Urothelium cell line (cell line): ENCODE measurements at regions not wholly inside any gene's neighbourhood (a gene's known extent, or its start where the extent isn't known, plus 50 kb on each side); places are given as distances from the start of the nearest gene placed in this dataset.

Source experiments
- DNase-seq: peaks from one replicate; pipeline ENCODE4 v3.0.0; 2011; ENCODE audit warnings: low spot score, mixed read lengths
- FAIRE-seq: peaks from 2 replicates; lab custom pipeline; 2011; peaks lifted over from hg19 to GRCh38; lab: Jason Lieb, UNC

DNA sequence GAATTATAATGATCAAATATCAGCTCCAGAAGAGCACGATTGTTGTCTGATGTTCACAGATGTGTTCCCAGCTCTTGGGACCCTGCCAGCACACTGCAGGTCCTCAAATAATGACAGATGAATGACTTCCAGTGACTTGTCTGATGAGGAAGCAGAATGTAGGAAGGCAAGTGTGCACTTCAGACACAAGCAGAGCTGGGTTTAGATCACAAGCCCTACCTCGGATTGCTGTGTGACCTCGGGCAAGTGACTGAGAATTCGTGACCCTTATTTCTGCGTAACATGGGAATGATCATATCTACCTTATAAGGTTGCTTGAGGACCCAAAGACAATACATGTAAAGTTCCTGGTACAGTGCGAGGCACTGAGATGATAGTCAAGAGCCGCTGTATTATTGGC, 182.2 kb downstream of the ABCC12 start:
- no peak for DNase-seq
- FAIRE-seq = no peak

DNA sequence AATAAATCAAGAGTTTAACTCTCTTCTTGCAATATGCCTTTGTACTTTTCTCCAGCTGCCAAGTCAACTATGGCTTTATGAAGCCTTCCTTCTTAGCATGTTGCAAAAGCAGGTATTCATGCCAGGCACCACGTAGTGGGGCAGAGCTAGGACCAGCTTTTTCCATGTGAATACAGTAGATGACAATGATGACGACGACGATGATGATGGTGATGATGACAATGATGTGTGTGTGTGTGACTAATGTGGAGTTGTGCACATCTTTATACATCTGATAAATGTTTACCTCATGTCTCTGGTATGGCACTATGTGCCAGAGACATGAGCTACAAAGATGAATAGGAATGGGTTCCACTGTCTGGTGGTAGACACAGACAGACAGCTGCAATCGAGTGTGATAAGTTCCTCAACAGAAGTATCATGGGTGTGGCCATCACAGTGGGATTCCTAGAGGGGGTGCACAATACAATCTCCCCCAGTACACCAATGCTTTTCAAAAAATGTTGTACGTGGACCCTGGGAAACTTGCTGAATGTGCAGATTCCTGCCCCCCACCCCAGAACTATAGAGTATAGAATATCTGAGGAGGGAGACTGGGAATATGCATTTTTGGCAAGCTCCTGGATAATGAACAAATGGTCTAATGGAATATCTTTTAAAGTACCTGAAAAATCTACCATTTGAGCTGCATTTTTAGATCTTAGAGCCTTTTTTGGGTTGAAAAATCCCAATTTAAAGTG, 183.4 kb downstream of the ABCC12 start:
- FAIRE-seq (no peak), DNase-seq (no peak)

DNA sequence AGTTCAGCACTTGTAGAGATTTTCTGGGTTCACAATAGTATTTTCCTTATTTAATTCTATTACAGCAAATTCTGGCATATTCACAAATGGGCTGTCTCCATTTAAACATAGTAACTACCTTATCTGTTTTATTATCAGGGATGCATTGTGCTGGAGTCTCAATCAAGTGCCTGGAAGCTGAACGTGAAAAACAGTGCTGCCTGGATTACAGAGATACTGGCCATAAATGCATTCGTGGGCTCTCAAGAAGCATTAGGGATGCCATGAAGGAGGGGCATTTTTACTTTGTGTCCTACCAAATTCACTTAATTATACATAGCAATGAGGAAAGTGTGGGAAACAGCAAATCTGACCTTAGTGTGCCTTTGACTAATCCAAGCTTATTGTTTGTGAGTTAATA, 184.6 kb downstream of the ABCC12 start:
- DNase-seq (no peak), FAIRE-seq (no peak)

DNA sequence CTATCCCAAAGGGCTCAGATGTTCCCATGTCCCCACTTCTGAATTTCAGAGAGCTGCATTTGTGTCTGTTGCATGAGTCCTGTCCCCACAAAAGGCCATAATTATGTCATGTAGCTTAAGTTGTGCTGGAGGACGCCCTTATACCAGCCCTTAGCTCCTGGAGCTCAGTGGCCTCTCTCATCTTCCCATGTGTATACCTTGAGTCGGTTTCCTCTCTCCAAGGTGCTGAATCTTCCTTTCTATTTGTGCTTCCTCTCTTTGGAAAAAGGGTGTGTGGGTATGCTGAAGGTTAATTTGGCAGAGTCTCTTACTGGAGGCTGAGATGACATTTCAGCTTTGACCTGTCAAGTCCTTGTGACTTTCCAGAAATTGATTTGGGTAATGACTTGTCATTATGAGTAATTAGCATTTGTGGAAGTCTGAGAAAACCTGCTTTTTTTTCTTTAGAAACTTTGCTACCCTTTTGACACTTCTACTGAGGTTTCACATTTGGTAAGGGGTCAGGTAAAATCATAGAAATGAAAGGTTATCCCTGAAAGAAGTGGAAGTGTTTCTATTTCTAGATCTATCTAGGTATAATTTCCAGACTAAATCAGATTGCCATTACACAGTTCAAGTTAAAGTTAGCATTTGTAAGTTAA, 185.4 kb downstream of the ABCC12 start:
- DNase-seq = peak; percentile 48
- FAIRE-seq = no peak

DNA sequence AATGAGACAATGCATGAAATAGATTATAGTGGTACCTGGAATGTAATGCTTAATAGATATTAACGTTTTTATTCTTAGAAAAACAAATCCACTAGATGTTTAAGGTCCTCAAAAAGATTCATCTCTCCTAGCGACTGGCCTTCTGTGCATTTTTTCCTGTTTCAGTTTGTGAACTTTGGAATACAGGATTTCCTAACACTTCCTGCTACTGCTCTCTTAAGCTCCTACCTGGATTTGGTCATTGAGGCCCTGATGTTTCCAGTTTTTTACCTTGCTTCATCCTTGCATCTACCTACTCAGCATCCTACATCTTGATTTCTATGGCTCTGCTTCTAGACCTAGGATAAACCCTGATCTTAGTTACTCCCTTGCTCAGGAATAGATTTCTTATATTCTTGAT, 188.4 kb downstream of the ABCC12 start:
- DNase-seq = no peak
- FAIRE-seq = no peak

DNA sequence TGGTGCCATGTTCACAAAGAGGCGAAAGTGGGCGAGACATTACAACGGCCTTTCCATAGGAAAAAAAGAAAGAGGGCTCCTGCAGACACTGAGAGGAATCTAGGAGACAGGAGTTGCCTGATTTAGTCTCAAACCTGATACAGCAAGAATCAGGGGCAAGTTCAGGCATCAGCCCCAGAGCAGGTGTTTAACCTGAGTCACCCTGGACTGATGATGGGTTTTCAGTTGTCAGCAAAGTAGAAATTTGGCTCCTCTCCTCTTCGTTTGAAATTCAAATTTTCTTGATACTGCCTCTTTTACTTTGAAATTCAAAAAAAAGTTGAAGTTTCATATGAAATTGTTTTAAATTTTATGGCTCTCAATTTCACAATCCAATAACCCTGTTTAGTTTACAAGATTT, 189.5 kb downstream of the ABCC12 start:
- FAIRE-seq (no peak), DNase-seq (no peak)

DNA sequence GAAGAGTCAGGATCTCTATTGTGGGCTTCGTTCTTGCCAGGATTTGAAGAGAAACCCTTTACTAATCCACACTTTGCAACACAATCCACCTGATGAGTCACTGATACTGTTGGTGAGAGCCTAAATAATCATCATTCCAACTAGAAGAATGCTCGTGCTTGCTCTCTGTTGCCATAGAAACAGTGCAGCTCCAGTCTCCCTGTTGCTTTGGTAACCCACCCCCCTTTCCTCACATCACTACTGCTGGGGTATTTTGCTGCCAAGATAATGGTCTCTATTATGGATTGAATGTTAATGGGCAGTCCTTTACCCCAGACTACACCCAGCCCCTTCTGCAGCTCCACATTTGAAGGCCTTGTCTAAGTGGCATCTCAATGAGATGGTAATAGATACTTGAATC, 190.4 kb downstream of the ABCC12 start:
- FAIRE-seq = no peak
- no peak for DNase-seq

DNA sequence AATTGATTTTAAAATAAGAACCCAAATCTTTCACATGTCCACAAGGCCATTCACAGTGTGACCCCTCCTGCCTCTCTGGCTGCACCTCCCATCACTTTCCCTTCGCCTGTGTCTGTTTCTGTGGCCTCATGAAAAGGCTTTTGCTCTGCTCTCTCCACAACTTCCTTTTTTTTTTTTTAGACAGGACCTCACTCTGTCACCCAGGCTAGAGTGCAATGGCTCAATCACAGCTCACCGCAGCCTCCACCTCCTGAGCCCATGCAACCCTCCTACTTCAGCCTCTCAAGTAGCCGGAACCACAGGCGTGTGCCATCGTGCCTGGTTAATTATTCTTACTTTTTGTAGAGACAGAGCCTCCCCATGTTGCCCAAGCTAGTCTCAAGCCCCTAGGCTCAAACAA, 197.1 kb downstream of the ABCC12 start:
- FAIRE-seq (no peak), DNase-seq (no peak)

DNA sequence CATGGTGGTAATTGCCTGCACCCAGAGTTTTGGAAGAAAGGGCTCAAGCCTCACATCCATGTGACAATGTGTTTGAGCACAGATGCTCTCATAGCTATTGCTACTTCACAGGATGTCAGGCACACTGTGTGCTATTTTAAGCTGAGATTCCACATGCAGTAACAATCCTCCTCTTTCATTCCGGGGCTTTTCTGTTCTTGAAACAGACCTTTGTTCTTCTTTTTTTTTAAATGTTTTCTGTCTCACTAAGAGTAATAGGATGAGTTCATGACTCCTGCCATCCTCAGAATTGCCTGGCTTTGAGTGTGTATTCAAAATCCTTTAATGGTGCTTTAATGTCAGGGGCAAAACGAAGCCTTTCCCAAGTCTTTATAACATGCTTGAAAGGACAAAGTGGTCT, 198.9 kb downstream of the ABCC12 start:
- FAIRE-seq = no peak
- DNase-seq = no peak

DNA sequence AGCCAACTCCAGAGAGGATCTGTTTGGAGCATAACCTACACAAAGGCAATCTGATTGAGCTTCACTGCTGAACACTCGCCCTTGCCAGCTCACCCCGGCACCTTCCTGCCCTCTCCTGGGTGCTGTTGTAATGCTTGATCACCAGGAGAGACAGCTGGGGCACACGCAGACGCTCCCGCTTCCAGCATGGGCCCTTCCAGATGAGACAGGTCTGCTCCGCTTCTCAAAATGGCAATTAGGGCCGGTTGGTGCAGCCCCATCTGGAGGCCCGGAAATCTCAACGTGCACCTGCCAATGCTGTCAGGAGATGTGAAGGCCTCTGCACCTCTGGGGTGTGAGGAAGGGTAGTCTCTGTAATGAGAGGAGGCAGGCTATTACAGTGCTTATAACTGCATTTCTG, 206.1 kb downstream of the ABCC12 start:
- no peak for DNase-seq

DNA sequence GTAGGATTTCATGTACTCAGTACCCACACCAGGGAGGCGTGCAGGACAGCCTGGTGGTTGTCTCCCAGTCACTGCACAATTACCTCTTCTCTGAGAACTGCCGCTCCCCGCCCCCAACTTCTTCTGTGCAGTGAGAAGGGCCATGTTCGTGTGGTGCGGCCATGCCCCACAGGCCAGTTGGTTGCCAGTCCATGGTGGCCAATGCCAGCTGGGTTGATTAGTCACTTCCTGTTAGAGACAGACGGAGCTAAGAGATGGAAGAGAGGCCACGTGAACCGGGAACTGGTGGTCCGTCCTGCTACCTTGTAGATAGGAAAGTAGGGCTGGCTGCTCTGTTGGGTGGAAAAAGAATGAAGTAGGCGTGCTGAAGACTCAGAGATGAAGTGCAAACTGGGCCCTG, 206.5 kb downstream of the ABCC12 start:
- FAIRE-seq = no peak
- DNase-seq = no peak

More for the DNA sequence above, 206.1 kb downstream of the ABCC12 start:
- FAIRE-seq = no peak

DNA sequence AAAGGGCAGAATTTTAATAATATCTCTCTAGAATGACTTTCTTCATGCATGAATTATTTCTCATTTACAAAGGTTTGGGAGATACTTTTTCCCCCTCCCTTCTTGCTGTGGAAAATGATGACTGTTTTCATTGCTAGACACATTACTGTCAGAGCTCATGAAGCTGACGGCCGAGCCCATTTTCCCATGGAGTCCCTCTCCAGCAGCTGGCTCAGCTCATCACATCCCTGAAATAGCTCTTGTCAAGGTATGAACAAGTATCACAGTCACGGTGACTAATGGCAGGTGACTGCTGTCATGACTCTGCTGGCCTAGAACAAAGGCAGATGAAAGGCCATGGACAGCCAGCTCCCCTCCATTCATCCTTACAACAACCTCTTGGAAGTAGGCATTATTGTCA, 208.1 kb downstream of the ABCC12 start:
- FAIRE-seq = no peak
- DNase-seq = no peak

DNA sequence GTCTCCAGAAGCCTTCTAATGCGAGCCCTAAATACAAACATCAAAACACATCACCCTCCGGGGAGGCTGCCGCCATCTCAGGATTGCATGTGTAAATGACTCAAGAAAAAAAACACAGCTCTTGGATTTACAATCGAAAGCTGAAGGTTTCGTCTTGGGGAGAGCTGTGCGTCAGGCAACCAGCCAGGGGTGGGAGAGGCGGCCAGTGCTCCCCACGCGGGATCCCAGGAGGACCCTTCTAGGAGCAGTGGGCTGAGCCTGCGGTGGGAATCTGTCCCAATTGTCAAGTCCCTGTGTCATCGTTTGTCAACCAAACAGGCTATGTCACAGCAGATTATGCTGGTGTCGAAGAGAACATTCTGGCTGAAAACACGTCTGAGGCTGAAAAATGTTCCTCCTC, 209.7 kb downstream of the ABCC12 start:
- FAIRE-seq = no peak
- no peak for DNase-seq

DNA sequence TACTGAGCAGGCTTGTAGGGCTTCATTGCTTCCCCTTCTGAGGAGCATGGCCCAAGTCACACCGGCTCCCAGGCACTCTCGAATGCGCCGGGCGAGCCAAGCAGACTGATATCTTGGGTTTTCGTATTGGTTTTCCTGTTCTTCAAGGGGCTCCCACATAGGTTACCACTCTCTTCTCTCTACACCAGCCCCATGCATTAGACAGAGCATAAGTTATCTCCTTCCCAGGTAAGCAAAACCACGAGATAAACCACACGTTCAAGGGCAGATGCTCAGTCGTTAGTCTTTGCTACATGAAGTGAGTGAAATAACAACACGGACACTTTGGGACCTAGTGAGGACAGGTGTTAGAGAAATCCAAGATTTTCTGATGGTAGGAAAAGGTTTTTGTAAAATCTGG, 211.2 kb downstream of the ABCC12 start:
- DNase-seq (no peak), FAIRE-seq (no peak)

DNA sequence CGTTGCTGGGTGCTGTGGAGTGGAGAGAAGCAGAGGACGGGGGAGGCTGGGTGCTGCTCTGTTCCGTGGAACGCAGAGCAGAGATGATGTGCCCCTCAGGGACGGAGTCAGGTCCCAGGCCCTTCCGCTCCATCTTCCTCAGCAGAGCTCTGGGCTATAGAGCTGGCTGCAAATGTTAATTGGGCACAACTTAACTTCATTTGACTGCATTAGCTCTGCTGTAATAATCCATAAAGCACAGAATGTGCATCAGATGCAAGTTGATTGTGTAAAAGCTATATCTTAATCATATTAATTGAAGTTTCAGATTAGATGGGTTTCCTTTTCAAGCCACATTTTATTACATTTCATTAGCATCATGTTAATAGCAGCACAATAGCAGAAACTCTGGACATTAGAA, 212.6 kb downstream of the ABCC12 start:
- FAIRE-seq = no peak
- DNase-seq = no peak

DNA sequence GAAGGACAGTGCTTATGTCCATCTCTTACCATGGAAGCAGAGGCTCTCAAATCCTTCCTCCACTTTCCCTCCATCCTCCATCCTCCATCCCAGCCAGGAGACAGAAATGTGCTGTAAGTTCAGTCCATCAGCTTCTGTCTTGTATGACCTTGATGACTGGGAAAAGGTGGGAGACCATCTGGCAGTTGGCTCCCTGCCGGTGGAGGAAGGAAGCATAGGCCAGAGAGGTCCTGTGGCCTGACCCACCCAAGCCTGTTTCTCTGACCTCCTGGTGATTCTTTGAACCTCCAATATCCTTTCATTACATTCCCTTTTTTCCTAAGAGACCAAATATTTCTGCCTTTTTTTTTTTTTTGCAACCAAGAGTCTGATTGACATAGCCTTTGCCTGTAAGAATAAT, 215.3 kb downstream of the ABCC12 start:
- FAIRE-seq (no peak), DNase-seq (no peak)

DNA sequence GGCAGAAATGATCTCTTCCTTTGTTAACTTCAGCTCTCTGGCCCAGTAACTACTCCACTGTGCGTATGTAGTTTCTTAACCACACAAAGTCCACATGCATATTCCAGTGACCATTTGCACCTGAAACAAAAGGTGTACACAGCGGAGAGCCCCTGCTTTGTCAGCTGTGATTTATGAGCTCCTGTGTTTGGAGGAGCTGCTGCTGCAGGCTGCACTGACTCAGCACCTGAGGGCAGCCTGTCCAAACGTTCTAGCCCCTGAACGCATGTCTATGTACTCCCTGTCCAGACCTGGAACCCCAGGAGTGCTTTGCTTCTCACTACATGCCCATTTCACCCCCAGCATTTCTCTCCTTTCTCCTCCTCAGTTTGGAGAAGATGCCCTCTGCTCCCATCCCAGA, 216.1 kb downstream of the ABCC12 start:
- DNase-seq = no peak

DNA sequence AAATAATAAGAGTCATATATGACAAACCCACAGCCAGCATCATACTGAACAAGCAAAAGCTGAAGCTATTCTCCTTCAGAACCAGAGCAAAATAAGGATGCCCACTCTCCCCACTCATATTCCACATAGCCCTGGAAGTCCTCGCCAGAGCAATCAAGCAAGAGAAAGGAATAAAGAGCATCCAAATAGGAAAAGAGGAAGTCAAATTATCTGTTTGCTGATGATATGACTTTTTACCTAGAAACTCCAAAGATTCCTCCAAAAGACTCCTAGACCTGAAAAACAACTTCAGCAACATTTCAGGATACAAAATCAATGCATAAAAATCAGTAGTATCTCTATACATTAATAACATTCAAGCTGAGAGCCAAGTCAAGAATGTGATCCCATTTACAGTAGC, 217.5 kb downstream of the ABCC12 start:
- DNase-seq (no peak), FAIRE-seq (no peak)

More for the DNA sequence above, 216.1 kb downstream of the ABCC12 start:
- FAIRE-seq = no peak

DNA sequence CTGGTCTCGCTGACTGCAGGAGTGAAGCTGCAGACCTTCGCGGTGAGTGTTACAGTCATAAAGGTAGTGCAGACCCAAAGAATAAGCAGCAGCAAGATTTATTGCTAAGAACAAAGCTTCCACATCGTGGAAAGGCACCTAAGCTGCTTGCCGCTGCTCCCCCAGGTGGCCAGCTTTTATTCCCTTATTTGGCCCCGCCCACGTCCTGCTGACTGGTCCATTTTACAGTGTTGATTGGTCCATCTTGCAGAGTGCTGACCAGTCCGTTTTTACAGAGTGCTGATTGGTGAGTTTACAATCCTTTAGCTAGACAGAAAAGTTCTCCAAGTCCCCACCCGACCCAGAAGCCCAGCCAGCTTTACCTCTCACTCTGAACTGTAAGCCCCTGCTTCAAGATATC, 227.8 kb downstream of the ABCC12 start:
- DNase-seq (no peak), FAIRE-seq (no peak)

DNA sequence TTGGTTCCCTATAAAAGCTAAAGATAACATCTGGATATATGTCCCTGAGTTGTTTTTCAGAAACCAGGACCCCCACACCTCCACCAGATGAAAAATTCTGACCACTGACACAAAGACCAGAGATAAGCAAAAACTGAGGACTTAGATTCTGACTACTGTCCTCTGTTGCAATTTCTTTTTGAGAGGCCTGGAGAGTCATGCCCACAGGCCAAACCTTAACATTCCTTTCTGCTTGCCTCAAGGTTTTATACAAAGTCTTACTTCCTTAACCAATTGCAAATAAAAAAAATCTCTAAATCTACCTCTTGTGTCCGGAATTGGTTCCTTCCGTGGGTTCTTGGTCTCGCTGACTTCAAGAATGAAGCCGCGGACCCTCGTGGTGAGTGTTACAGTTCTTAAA, 228.5 kb downstream of the ABCC12 start:
- DNase-seq = no peak
- no peak for FAIRE-seq

DNA sequence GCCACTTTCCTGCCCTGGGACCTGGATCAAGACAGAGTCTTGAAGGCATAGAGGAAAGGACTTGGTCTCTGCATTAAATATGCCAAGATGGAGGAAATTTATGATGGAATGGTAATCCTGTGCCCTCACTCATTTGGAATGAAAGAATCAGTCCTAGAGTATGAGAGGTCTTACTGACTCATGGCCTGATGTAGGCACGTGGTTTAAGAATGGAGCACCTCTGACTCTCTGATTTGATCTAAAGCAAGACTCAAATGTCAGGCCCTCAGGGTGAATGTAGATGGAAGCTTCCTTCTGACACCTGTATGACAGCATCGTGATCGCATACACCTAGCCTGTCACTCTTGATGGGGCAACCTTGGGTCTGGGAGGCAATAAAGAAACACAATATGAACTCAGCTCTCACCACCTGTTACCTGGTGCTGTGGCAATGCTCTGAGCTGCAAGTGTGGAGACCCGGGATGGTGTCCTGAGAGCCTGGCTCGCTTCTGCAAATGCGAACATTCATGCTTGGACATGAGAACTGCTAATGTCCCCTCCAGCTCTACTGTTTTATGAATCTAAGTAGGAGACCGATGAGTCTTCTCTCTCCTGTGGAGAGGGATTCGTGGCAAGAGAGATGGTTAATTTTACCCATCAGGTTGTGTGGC, 229.9 kb downstream of the ABCC12 start:
- FAIRE-seq (no peak), DNase-seq (no peak)

DNA sequence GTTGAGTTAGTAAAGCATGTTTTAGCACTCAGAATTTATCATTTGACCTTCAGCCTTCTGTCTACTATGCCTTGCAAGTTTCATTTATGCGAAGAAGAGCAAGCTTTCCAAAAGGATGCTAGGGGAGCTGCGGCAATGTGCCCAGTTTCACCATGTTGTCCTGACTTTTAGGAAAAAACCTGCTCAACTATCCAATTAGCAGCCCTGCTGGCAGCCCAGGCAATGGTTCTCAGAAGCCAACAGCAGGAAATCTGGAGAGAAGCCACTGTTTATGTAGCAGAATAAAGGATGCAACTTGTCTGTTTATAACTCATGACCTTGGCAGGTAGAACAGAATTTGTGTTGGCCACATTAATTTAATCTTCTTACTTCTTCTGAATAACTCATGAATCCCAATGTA, 230.8 kb downstream of the ABCC12 start:
- DNase-seq (no peak), FAIRE-seq (no peak)
